Breast epithelium (tissue), 4 donors: ENCODE measurements at regions not wholly inside any gene's neighbourhood (a gene's known extent, or its start where the extent isn't known, plus 50 kb on each side); places are given as distances from the start of the nearest gene placed in this dataset.

Experiments
- DNase-seq, 2 donors: peaks; one replicate each; pipeline ENCODE4 v3.0.0-alpha.2; 2019; ENCODE audit warnings: low spot score in 2 of 2
- H3K27ac ChIP-seq, 2 donors: fragments of 200-600 bp; sonication (generic) in 1 of 2; one replicate each; pipeline ENCODE4 v1.5.1; 2016 to 2019; ENCODE audit warnings: mild to moderate bottlenecking in 1 of 2
- H3K27me3 ChIP-seq, 2 donors: fragments of 200-600 bp; sonication (generic) in 1 of 2; one replicate each; pipeline versions ENCODE4 v1.5.1 to v1.6.0; 2017 to 2019; ENCODE audit warnings: control low read depth in 1 of 2, mild to moderate bottlenecking in 1 of 2
- H3K36me3 ChIP-seq: fragments of 200-600 bp; one replicate; pipeline ENCODE4 v1.5.1; 2019
- H3K4me1 ChIP-seq, 2 donors: fragments of 200-600 bp; sonication (generic); one replicate each; pipeline ENCODE4 v1.5.1; 2016 to 2019; ENCODE audit warnings: control low read depth in 1 of 2
- H3K4me3 ChIP-seq, 3 donors: fragments of 200-600 bp; sonication (generic); 1 replicate in 2 of 3; 2 replicates in 1 of 3; pipeline ENCODE4 v1.5.1; 2016 to 2019; ENCODE audit warnings: mild to moderate bottlenecking in 3 of 3, moderate library complexity in 2 of 3
- H3K9me3 ChIP-seq, 2 donors: fragments of 200-600 bp; sonication (generic) in 1 of 2; one replicate each; pipeline ENCODE4 v1.5.1; 2016 to 2019; ENCODE audit warnings: control low read depth in 1 of 2
- CTCF ChIP-seq, 3 donors: fragments of 450-650 bp; IDR thresholded peaks; one replicate each; pipeline ENCODE4 v1.5.1; 2016 to 2017; ENCODE audit warnings: antibody characterized with exemption in 3 of 3, mild to moderate bottlenecking in 3 of 3, moderate library complexity in 3 of 3
- POLR2A ChIP-seq: fragments of 450-650 bp; IDR thresholded peaks from one replicate; pipeline ENCODE4 v1.6.1; 2016; ENCODE audit warnings: antibody characterized with exemption, mild to moderate bottlenecking, moderate library complexity
- POLR2AphosphoS5 ChIP-seq, 3 donors: sonication (generic); formaldehyde crosslinking; IDR thresholded peaks; one replicate each; pipeline ENCODE4 v1.6.1; 2017; ENCODE audit warnings: antibody characterized with exemption in 3 of 3
- intact Hi-C: fragments of 100-400 bp; cut with DNase I; formaldehyde crosslinking; loops from one replicate; pipeline ENCODE4 v1.15.1; 2023; ENCODE audit warnings: low total_unique reads

GRCh38 chr2:236692937-236693336 is 123.3 kb downstream of the ACKR3 start:
- Histone ChIP-seq H3K27me3 (no peaks in the 10 kb centered on the region), H3K4me1 (peaks cover 0 to 11% of the 10 kb centered on the region in 2 donors), H3K4me3 (no peak overlapping the region), H3K9me3 (no peaks in the 10 kb centered on the region), H3K36me3 (no peaks in the 10 kb centered on the region), H3K27ac (no peak overlapping the region)
- TF ChIP-seq CTCF (IDR thresholded peaks at IDR 0.05), result no peak
- no peak for TF ChIP-seq POLR2AphosphoS5 (IDR thresholded peaks at IDR 0.05)
- no peak for TF ChIP-seq POLR2A
- intact Hi-C loops, result no loop called here
- no peak for DNase-seq

- intact Hi-C loops, result no loop called here
- peaks cover 0 to 6% of the 10 kb centered on the region in 2 donors for H3K4me1 ChIP-seq
- no peak for TF ChIP-seq POLR2AphosphoS5 (IDR thresholded peaks at IDR 0.05)
- no peak for DNase-seq
- no peak overlapping the region for H3K4me3 ChIP-seq
- no peaks in the 10 kb centered on the region for H3K36me3 ChIP-seq
- no peaks in the 10 kb centered on the region for H3K9me3 ChIP-seq
- H3K27me3 ChIP-seq, result no peaks in the 10 kb centered on the region
- H3K27ac ChIP-seq, result no peak overlapping the region
Observed at GRCh38 chr2:236693531-236693930, 123.9 kb downstream of the ACKR3 start.

GRCh38 chr2:236694146-236694888 is 124.7 kb downstream of the ACKR3 start:
- H3K9me3 ChIP-seq, result no peaks in the 10 kb centered on the region
- no peak for TF ChIP-seq CTCF (IDR thresholded peaks at IDR 0.05)
- no peak for TF ChIP-seq POLR2A
- no peak for TF ChIP-seq POLR2AphosphoS5 (IDR thresholded peaks at IDR 0.05)
- DNase-seq, result no peak
- intact Hi-C loops, result no loop called here
- H3K27me3 ChIP-seq, result no peaks in the 10 kb centered on the region
- H3K4me1 ChIP-seq, result no peaks in the 10 kb centered on the region
- no peak overlapping the region for H3K4me3 ChIP-seq
- no peaks in the 10 kb centered on the region for H3K36me3 ChIP-seq
- no peak overlapping the region for H3K27ac ChIP-seq

GRCh38 chr2:236696834-236697233 is 127.2 kb downstream of the ACKR3 start:
- no peak overlapping the region for H3K4me3 ChIP-seq
- H3K36me3 ChIP-seq, result no peaks in the 10 kb centered on the region
- intact Hi-C loops, result no loop called here
- no peaks in the 10 kb centered on the region for H3K27me3 ChIP-seq
- no peaks in the 10 kb centered on the region for H3K4me1 ChIP-seq
- no peak for DNase-seq
- no peak overlapping the region for H3K27ac ChIP-seq
- TF ChIP-seq CTCF (IDR thresholded peaks at IDR 0.05) (no peak), POLR2A (no peak), POLR2AphosphoS5 (IDR thresholded peaks at IDR 0.05) (no peak)
- no peaks in the 10 kb centered on the region for H3K9me3 ChIP-seq

GRCh38 chr2:236698016-236698627 is 128.5 kb downstream of the ACKR3 start:
- H3K36me3 ChIP-seq, result no peaks in the 10 kb centered on the region
- H3K4me3 ChIP-seq, result no peak overlapping the region
- no peaks in the 10 kb centered on the region for H3K27me3 ChIP-seq
- intact Hi-C loops, result no loop called here
- DNase-seq, result no peak
- H3K9me3 ChIP-seq, result no peaks in the 10 kb centered on the region
- no peaks in the 10 kb centered on the region for H3K4me1 ChIP-seq
- TF ChIP-seq POLR2AphosphoS5 (IDR thresholded peaks at IDR 0.05) (no peak), POLR2A (no peak), CTCF (IDR thresholded peaks at IDR 0.05) (no peak)
- H3K27ac ChIP-seq, result no peak overlapping the region
